ENCODE measurements at regions not wholly inside any gene's neighbourhood (a gene's known extent, or its start where the extent isn't known, plus 50 kb on each side); places are given as distances from the start of the nearest gene placed in this dataset.

DNA sequence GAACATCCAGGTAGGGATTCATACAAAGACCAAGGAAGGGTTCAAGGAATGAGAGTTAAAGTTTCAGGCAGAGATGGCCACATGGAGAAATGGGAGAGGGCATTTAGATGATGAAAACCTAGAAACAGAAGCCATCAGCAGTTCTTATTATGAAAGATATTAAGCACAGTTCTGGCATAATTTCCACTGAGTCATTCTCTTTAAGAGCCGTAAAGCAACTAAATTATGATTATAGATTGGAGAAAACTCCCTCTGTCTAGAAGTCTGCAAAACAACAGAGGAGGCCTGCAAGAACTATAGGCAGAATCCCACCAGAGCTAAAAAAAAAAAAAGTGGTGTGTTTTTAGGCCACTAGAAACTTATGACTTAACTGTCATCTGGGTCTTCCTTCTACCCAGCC is 157.1 kb upstream of the MPDZ start:
- TF ChIP-seq FIP1L1 (IDR thresholded peaks at IDR 0.05; ENCODE audit: borderline replicate concordance, insufficient read depth, low read depth, low read length), result no peak
- no peak for TF ChIP-seq REST (IDR thresholded peaks at IDR 0.05; ENCODE audit: borderline replicate concordance in 1 of 2, low read depth in 1 of 2, low read length in 2 of 2)
- TF ChIP-seq ZBTB7A (CRISPR knock-in tag; IDR thresholded peaks at IDR 0.05), result no peak
- TF ChIP-seq ZNF567 (CRISPR knock-in tag; IDR thresholded peaks at IDR 0.05; ENCODE audit: borderline replicate concordance), result no peak
- TF ChIP-seq ZNF317 (CRISPR knock-in tag; IDR thresholded peaks at IDR 0.05), result no peak
- TF ChIP-seq POLR2G (IDR thresholded peaks at IDR 0.05; ENCODE audit: low read depth, low read length), result no peak
- no peak for TF ChIP-seq THRA (CRISPR knock-in tag; IDR thresholded peaks at IDR 0.05; ENCODE audit: borderline replicate concordance)
- TF ChIP-seq CTCF (CRISPR knock-in tag; IDR thresholded peaks at IDR 0.05), result no peak
- TF ChIP-seq KDM6A (CRISPR knock-in tag; IDR thresholded peaks at IDR 0.05; ENCODE audit: low read depth), result no peak
- TF ChIP-seq BRCA1 (CRISPR knock-in tag; IDR thresholded peaks at IDR 0.05), result no peak
- no peak for TF ChIP-seq TCF12 (IDR thresholded peaks at IDR 0.05)
- TF ChIP-seq TCF12 (CRISPR knock-in tag; IDR thresholded peaks at IDR 0.05), result no peak
- TF ChIP-seq ETV6 (CRISPR knock-in tag; conservative IDR thresholded peaks at IDR 0.05), result no peak
- no peak for TF ChIP-seq RAD21 (CRISPR knock-in tag; IDR thresholded peaks at IDR 0.05)
